ENCODE measurements at regions not wholly inside any gene's neighbourhood (a gene's known extent, or its start where the extent isn't known, plus 50 kb on each side); places are given as distances from the start of the nearest gene placed in this dataset.

GRCh38 chr2:7924023-7924762, 757.7 kb upstream of the ID2 start:
- no peaks in the 10 kb centered on the region for H3K36me3 ChIP-seq (ENCODE audit: control insufficient read depth, low read length)
- H3K79me2 ChIP-seq (ENCODE audit: control insufficient read depth, low read length), result no peaks in the 10 kb centered on the region
- H3K4me2 ChIP-seq (ENCODE audit: low read length), result no peak overlapping the region
- H3K27ac ChIP-seq (ENCODE audit: low read depth, low read length), result no peak overlapping the region
- no peaks in the 10 kb centered on the region for H3K9me2 ChIP-seq (replicated peaks; ENCODE audit: control insufficient read depth, low read length)
- peaks cover 6% of the 10 kb centered on the region; the same call in 1 of the 2 replicates for H3K4me1 ChIP-seq (ENCODE audit: control insufficient read depth, low read length)
- no peak overlapping the region for H3K4me3 ChIP-seq (ENCODE audit: low read length)
- TF ChIP-seq CTCF (IDR thresholded peaks at IDR 0.05; ENCODE audit: low read depth, low read length, poor library complexity, severe bottlenecking) (no peak), EZH2phosphoT487 (IDR thresholded peaks at IDR 0.05; ENCODE audit: borderline replicate concordance, low read length) (no peak)
- H3K27me3 ChIP-seq (ENCODE audit: control insufficient read depth, low read length), result no peaks in the 10 kb centered on the region
- H4K20me1 ChIP-seq (ENCODE audit: control insufficient read depth, insufficient read depth, low read depth, low read length), result no peaks in the 10 kb centered on the region
- peaks cover 2% of the 10 kb centered on the region; the same call in 1 of the 2 replicates for H3K9me3 ChIP-seq (ENCODE audit: control insufficient read depth, insufficient read depth, low read length)
- H3F3A ChIP-seq (ENCODE audit: control insufficient read depth, insufficient read depth), result 0 out of 2 replicates have a peak, but pooled peaks cover 3% of the 10 kb centered on the region

- Histone ChIP-seq H3K4me3 (ENCODE audit: low read length) (no peak overlapping the region), H3K79me2 (ENCODE audit: control insufficient read depth, low read length) (no peaks in the 10 kb centered on the region), H4K20me1 (ENCODE audit: control insufficient read depth, insufficient read depth, low read depth, low read length) (no peaks in the 10 kb centered on the region), H3K27ac (ENCODE audit: low read depth, low read length) (no peak overlapping the region), H3K4me2 (ENCODE audit: low read length) (no peak overlapping the region), H3F3A (ENCODE audit: control insufficient read depth, insufficient read depth) (0 out of 2 replicates have a peak, but pooled peaks cover 3% of the 10 kb centered on the region), H3K36me3 (ENCODE audit: control insufficient read depth, low read length) (no peaks in the 10 kb centered on the region), H3K4me1 (ENCODE audit: control insufficient read depth, low read length) (peaks cover 6% of the 10 kb centered on the region; the same call in 1 of the 2 replicates), H3K27me3 (ENCODE audit: control insufficient read depth, low read length) (no peaks in the 10 kb centered on the region), H3K9me2 (replicated peaks; ENCODE audit: control insufficient read depth, low read length) (no peaks in the 10 kb centered on the region), H3K9me3 (ENCODE audit: control insufficient read depth, insufficient read depth, low read length) (peaks cover under 1% of the 10 kb centered on the region; the same call in 1 of the 2 replicates)
- TF ChIP-seq CTCF (IDR thresholded peaks at IDR 0.05; ENCODE audit: low read depth, low read length, poor library complexity, severe bottlenecking) (no peak), EZH2phosphoT487 (IDR thresholded peaks at IDR 0.05; ENCODE audit: borderline replicate concordance, low read length) (no peak)
Measured at GRCh38 chr2:7925506-7925905, 756.4 kb upstream of the ID2 start.

- no peaks in the 10 kb centered on the region for H3K36me3 ChIP-seq (ENCODE audit: control insufficient read depth, low read length)
- 0 out of 2 replicates have a peak, but pooled peaks cover 3% of the 10 kb centered on the region for H3F3A ChIP-seq (ENCODE audit: control insufficient read depth, insufficient read depth)
- peaks cover 6% of the 10 kb centered on the region; the same call in 1 of the 2 replicates for H3K4me1 ChIP-seq (ENCODE audit: control insufficient read depth, low read length)
- H3K4me3 ChIP-seq (ENCODE audit: low read length), result no peak overlapping the region
- H3K79me2 ChIP-seq (ENCODE audit: control insufficient read depth, low read length), result no peaks in the 10 kb centered on the region
- H3K9me3 ChIP-seq (ENCODE audit: control insufficient read depth, insufficient read depth, low read length), result no peaks in the 10 kb centered on the region; the same call in 1 of the 2 replicates
- TF ChIP-seq CTCF (IDR thresholded peaks at IDR 0.05; ENCODE audit: low read depth, low read length, poor library complexity, severe bottlenecking) (no peak), EZH2phosphoT487 (IDR thresholded peaks at IDR 0.05; ENCODE audit: borderline replicate concordance, low read length) (no peak)
- H3K27ac ChIP-seq (ENCODE audit: low read depth, low read length), result no peak overlapping the region
- H3K9me2 ChIP-seq (replicated peaks; ENCODE audit: control insufficient read depth, low read length), result no peaks in the 10 kb centered on the region
- no peaks in the 10 kb centered on the region for H3K27me3 ChIP-seq (ENCODE audit: control insufficient read depth, low read length)
- H4K20me1 ChIP-seq (ENCODE audit: control insufficient read depth, insufficient read depth, low read depth, low read length), result no peaks in the 10 kb centered on the region
- no peak overlapping the region for H3K4me2 ChIP-seq (ENCODE audit: low read length)
Measured at GRCh38 chr2:7927691-7928090, 754.2 kb upstream of the ID2 start.

Data from DOHH2 (cell line).